Inferior parietal cortex (tissue), 1 donor: ENCODE measurements at regions not wholly inside any gene's neighbourhood (a gene's known extent, or its start where the extent isn't known, plus 50 kb on each side); places are given as distances from the start of the nearest gene placed in this dataset.

Experiments
- DNase-seq: peaks from one replicate; pipeline ENCODE4 v3.0.0-alpha.2; 2016; ENCODE audit errors: extremely low spot score

- no peak for DNase-seq
These were observed 50.3 kb upstream of the PLSCR5 start for GRCh38 chr3:146655333-146655996.
